ENCODE measurements at regions not wholly inside any gene's neighbourhood (a gene's known extent, or its start where the extent isn't known, plus 50 kb on each side); places are given as distances from the start of the nearest gene placed in this dataset.

GRCh38 chrX:96311366-96311765 lies 373.3 kb upstream of the DIAPH2 start:
- peaks cover 2 to 7% (median 5%) of the 10 kb centered on the region in 3 donors for H3K9me3 Mint-ChIP-seq
- no peak overlapping the region for H3K27ac Mint-ChIP-seq
- no peak overlapping the region for H3K4me3 Mint-ChIP-seq
- no peak for ATAC-seq (replicated peaks in 1 of 4)
- CTCF ChIA-PET, result no interaction called here
- peaks cover 0 to 5% of the 10 kb centered on the region in 2 donors for H3K27me3 Mint-ChIP-seq
- Histone ChIP-seq H3K9me3 (no peaks in the 10 kb centered on the region), H3K36me3 (ENCODE audit: control insufficient read depth in 2 of 2, extremely low read depth in 1 of 2, insufficient read depth in 1 of 2, low read length in 1 of 2) (no peaks in the 10 kb centered on the region), H3K27ac (ENCODE audit: low read length) (no peak overlapping the region), H3K4me1 (ENCODE audit: control insufficient read depth in 1 of 2, extremely low read depth in 1 of 2, insufficient read depth in 2 of 2, low read length in 2 of 2) (no peaks in the 10 kb centered on the region), H3K4me3 (ENCODE audit: control insufficient read depth in 1 of 2, extremely low read depth in 1 of 2, low read length in 1 of 2) (no peak overlapping the region), H3K27me3 (replicated peaks in 1 of 2; ENCODE audit: control insufficient read depth in 2 of 2, extremely low read depth in 1 of 2, insufficient read depth in 2 of 2, low read length in 1 of 2) (no peaks in the 10 kb centered on the region)
- H3K36me3 Mint-ChIP-seq, result no peaks in the 10 kb centered on the region
- DNase-seq, result no peak
- WGBS (ENCODE audit: insufficient coverage), result no CpG with 5 or more reads among the region's 1 CpG
- no peaks in the 10 kb centered on the region for H3K4me1 Mint-ChIP-seq
- POLR2A ChIA-PET, result no interaction called here

- no peaks in the 10 kb centered on the region for H3K36me3 Mint-ChIP-seq
- ATAC-seq (replicated peaks in 1 of 4) (no peak), DNase-seq (no peak)
- peaks cover 0 to 5% of the 10 kb centered on the region in 2 donors for H3K27me3 Mint-ChIP-seq
- no peaks in the 10 kb centered on the region for H3K36me3 ChIP-seq (ENCODE audit: control insufficient read depth in 2 of 2, extremely low read depth in 1 of 2, insufficient read depth in 1 of 2, low read length in 1 of 2)
- POLR2A ChIA-PET, result no interaction called here
- no peaks in the 10 kb centered on the region for H3K4me1 ChIP-seq (ENCODE audit: control insufficient read depth in 1 of 2, extremely low read depth in 1 of 2, insufficient read depth in 2 of 2, low read length in 2 of 2)
- WGBS (ENCODE audit: insufficient coverage), result no CpG with 5 or more reads among the region's 2 CpGs
- peaks cover 0 to 7% (median under 1%) of the 10 kb centered on the region in 3 donors for H3K9me3 Mint-ChIP-seq
- no peak overlapping the region for H3K4me3 Mint-ChIP-seq
- no peaks in the 10 kb centered on the region for H3K9me3 ChIP-seq
- no peak overlapping the region for H3K27ac Mint-ChIP-seq
- no peaks in the 10 kb centered on the region for H3K4me1 Mint-ChIP-seq
- no peaks in the 10 kb centered on the region for H3K27me3 ChIP-seq (replicated peaks in 1 of 2; ENCODE audit: control insufficient read depth in 2 of 2, extremely low read depth in 1 of 2, insufficient read depth in 2 of 2, low read length in 1 of 2)
- H3K4me3 ChIP-seq (ENCODE audit: control insufficient read depth in 1 of 2, extremely low read depth in 1 of 2, low read length in 1 of 2), result no peak overlapping the region
- CTCF ChIA-PET, result no interaction called here
- no peak overlapping the region for H3K27ac ChIP-seq (ENCODE audit: low read length)
Observed at GRCh38 chrX:96314985-96315384, 369.7 kb upstream of the DIAPH2 start.

GRCh38 chrX:96361844-96362243 lies 322.8 kb upstream of the DIAPH2 start:
- Mint-ChIP-seq H3K36me3 (no peaks in the 10 kb centered on the region), H3K4me3 (no peak overlapping the region), H3K9me3 (no peaks in the 10 kb centered on the region), H3K4me1 (no peaks in the 10 kb centered on the region), H3K27me3 (peaks cover 0 to 2% of the 10 kb centered on the region in 2 donors), H3K27ac (no peak overlapping the region)
- ChIA-PET POLR2A (no interaction called here), CTCF (interaction anchor here in 1 of 2 donors (0.6 kb wide), 1 partner anchor 1217 kb away, joined by 3 read pairs; no protein-coding TSS in a partner anchor)
- Histone ChIP-seq H3K4me1 (ENCODE audit: control insufficient read depth in 1 of 2, extremely low read depth in 1 of 2, insufficient read depth in 2 of 2, low read length in 2 of 2) (no peaks in the 10 kb centered on the region), H3K27me3 (replicated peaks in 1 of 2; ENCODE audit: control insufficient read depth in 2 of 2, extremely low read depth in 1 of 2, insufficient read depth in 2 of 2, low read length in 1 of 2) (no peaks in the 10 kb centered on the region), H3K27ac (ENCODE audit: low read length) (no peak overlapping the region), H3K9me3 (no peaks in the 10 kb centered on the region), H3K4me3 (ENCODE audit: control insufficient read depth in 1 of 2, extremely low read depth in 1 of 2, low read length in 1 of 2) (no peak overlapping the region), H3K36me3 (ENCODE audit: control insufficient read depth in 2 of 2, extremely low read depth in 1 of 2, insufficient read depth in 1 of 2, low read length in 1 of 2) (no peaks in the 10 kb centered on the region)
- ATAC-seq (replicated peaks in 1 of 4) (no peak), DNase-seq (no peak)
- WGBS (ENCODE audit: insufficient coverage), result 67% methylated on average over 1 of the region's 3 CpGs

GRCh38 chrX:96372313-96373046 lies 312.2 kb upstream of the DIAPH2 start:
- POLR2A ChIA-PET, result no interaction called here

GRCh38 chrX:96373047-96373355 lies 311.6 kb upstream of the DIAPH2 start:
- H3K36me3 Mint-ChIP-seq, result no peaks in the 10 kb centered on the region
- ChIA-PET CTCF (interaction anchor here (0.5 to 1.0 kb wide), 2 partner anchors 10 to 1493 kb away, joined by 3 to 4 read pairs; no protein-coding TSS in a partner anchor), POLR2A (no interaction called here)
- Histone ChIP-seq H3K9me3 (no peaks in the 10 kb centered on the region), H3K36me3 (ENCODE audit: control insufficient read depth in 2 of 2, extremely low read depth in 1 of 2, insufficient read depth in 1 of 2, low read length in 1 of 2) (no peaks in the 10 kb centered on the region), H3K27me3 (replicated peaks in 1 of 2; ENCODE audit: control insufficient read depth in 2 of 2, extremely low read depth in 1 of 2, insufficient read depth in 2 of 2, low read length in 1 of 2) (no peaks in the 10 kb centered on the region), H3K4me1 (ENCODE audit: control insufficient read depth in 1 of 2, extremely low read depth in 1 of 2, insufficient read depth in 2 of 2, low read length in 2 of 2) (no peaks in the 10 kb centered on the region), H3K27ac (ENCODE audit: low read length) (no peak overlapping the region), H3K4me3 (ENCODE audit: control insufficient read depth in 1 of 2, extremely low read depth in 1 of 2, low read length in 1 of 2) (no peak overlapping the region)
- no peaks in the 10 kb centered on the region for H3K9me3 Mint-ChIP-seq
- no peaks in the 10 kb centered on the region for H3K4me1 Mint-ChIP-seq
- DNase-seq (no peak), ATAC-seq (replicated peaks in 1 of 4) (no peak)
- H3K27me3 Mint-ChIP-seq, result peaks cover 0 to 9% of the 10 kb centered on the region in 2 donors
- H3K4me3 Mint-ChIP-seq, result no peak overlapping the region
- H3K27ac Mint-ChIP-seq, result no peak overlapping the region
- no CpG with 5 or more reads among the region's 4 CpGs for WGBS (ENCODE audit: insufficient coverage)

More at GRCh38 chrX:96372313-96373046, 312.2 kb upstream of the DIAPH2 start:
- no peaks in the 10 kb centered on the region for H3K4me1 Mint-ChIP-seq
- no peaks in the 10 kb centered on the region for H3K9me3 Mint-ChIP-seq
- peaks cover 0 to 9% of the 10 kb centered on the region in 2 donors for H3K27me3 Mint-ChIP-seq
- Histone ChIP-seq H3K9me3 (no peaks in the 10 kb centered on the region), H3K36me3 (ENCODE audit: control insufficient read depth in 2 of 2, extremely low read depth in 1 of 2, insufficient read depth in 1 of 2, low read length in 1 of 2) (no peaks in the 10 kb centered on the region), H3K4me3 (ENCODE audit: control insufficient read depth in 1 of 2, extremely low read depth in 1 of 2, low read length in 1 of 2) (no peak overlapping the region), H3K27ac (ENCODE audit: low read length) (no peak overlapping the region), H3K27me3 (replicated peaks in 1 of 2; ENCODE audit: control insufficient read depth in 2 of 2, extremely low read depth in 1 of 2, insufficient read depth in 2 of 2, low read length in 1 of 2) (no peaks in the 10 kb centered on the region), H3K4me1 (ENCODE audit: control insufficient read depth in 1 of 2, extremely low read depth in 1 of 2, insufficient read depth in 2 of 2, low read length in 2 of 2) (no peaks in the 10 kb centered on the region)
- no CpG with 5 or more reads among the region's 7 CpGs for WGBS (ENCODE audit: insufficient coverage)
- no peak for ATAC-seq (replicated peaks in 1 of 4)
- peak in 1 of 35 experiments; percentile 5 for DNase-seq
- H3K36me3 Mint-ChIP-seq, result no peaks in the 10 kb centered on the region
- no peak overlapping the region for H3K27ac Mint-ChIP-seq
- CTCF ChIA-PET, result interaction anchor here (0.5 to 1.0 kb wide), 3 partner anchors 10 to 1493 kb away, joined by 3 to 4 read pairs (median 3); no protein-coding TSS in a partner anchor
- no peak overlapping the region for H3K4me3 Mint-ChIP-seq

- H3K4me3 ChIP-seq (ENCODE audit: control insufficient read depth in 1 of 2, extremely low read depth in 1 of 2, low read length in 1 of 2), result no peak overlapping the region
- no peaks in the 10 kb centered on the region for H3K9me3 ChIP-seq
- Mint-ChIP-seq H3K27me3 (peaks cover 0 to 3% of the 10 kb centered on the region in 2 donors), H3K36me3 (no peaks in the 10 kb centered on the region), H3K4me1 (no peaks in the 10 kb centered on the region), H3K4me3 (no peak overlapping the region), H3K27ac (no peak overlapping the region), H3K9me3 (no peaks in the 10 kb centered on the region)
- H3K36me3 ChIP-seq (ENCODE audit: control insufficient read depth in 2 of 2, extremely low read depth in 1 of 2, insufficient read depth in 1 of 2, low read length in 1 of 2), result no peaks in the 10 kb centered on the region
- no peaks in the 10 kb centered on the region for H3K27me3 ChIP-seq (replicated peaks in 1 of 2; ENCODE audit: control insufficient read depth in 2 of 2, extremely low read depth in 1 of 2, insufficient read depth in 2 of 2, low read length in 1 of 2)
- WGBS (ENCODE audit: insufficient coverage), result no CpG with 5 or more reads among the region's 2 CpGs
- ATAC-seq (replicated peaks in 1 of 4), result no peak
- DNase-seq, result no peak
- H3K4me1 ChIP-seq (ENCODE audit: control insufficient read depth in 1 of 2, extremely low read depth in 1 of 2, insufficient read depth in 2 of 2, low read length in 2 of 2), result no peaks in the 10 kb centered on the region
- CTCF ChIA-PET, result no interaction called here
- POLR2A ChIA-PET, result no interaction called here
- H3K27ac ChIP-seq (ENCODE audit: low read length), result no peak overlapping the region
Observed at GRCh38 chrX:96376266-96376665, 308.4 kb upstream of the DIAPH2 start.
